ENCODE measurements at regions not wholly inside any gene's neighbourhood (a gene's known extent, or its start where the extent isn't known, plus 50 kb on each side); places are given as distances from the start of the nearest gene placed in this dataset.
A peak's percentile ranks its signal among the peaks of the same experiment; 100 is the strongest.
"Not testable (repeated sequence)": the region's sequence is repeated elsewhere in the genome, so short reads cannot be mapped to it uniquely, and the experiment has no call there.

DNA sequence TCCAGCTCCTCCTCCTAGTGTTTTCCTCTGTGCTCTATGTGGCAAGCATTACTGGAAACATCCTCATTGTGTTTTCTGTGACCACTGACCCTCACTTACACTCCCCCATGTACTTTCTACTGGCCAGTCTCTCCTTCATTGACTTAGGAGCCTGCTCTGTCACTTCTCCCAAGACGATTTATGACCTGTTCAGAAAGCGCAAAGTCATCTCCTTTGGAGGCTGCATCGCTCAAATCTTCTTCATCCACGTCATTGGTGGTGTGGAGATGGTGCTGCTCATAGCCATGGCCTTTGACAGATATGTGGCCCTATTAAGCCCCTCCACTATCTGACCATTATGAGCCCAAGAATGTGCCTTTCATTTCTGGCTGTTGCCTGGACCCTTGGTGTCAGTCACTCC lies 64.0 kb downstream of the OR4F15 start:
- DNase-seq, result not testable (repeated sequence)

DNA sequence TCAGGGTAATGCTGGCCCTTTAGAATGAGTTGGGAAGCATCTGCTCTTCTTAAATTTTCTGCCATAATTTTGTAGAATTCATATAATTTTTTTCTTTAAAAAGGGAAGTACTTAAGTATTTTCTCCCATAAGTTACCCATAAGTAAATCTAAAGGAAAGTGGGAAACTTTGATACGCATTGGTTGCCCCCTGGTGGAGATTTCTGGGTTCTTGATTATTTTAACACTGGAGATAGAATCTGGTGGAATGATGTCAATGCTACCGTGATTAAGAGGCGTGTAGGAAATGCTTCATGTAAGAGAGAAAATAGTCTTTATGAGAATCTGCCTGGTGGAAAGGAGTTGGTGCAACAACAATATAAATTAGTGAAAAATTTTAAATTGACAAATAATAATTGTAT lies 65.6 kb downstream of the OR4F15 start:
- DNase-seq, result not testable (repeated sequence)

DNA sequence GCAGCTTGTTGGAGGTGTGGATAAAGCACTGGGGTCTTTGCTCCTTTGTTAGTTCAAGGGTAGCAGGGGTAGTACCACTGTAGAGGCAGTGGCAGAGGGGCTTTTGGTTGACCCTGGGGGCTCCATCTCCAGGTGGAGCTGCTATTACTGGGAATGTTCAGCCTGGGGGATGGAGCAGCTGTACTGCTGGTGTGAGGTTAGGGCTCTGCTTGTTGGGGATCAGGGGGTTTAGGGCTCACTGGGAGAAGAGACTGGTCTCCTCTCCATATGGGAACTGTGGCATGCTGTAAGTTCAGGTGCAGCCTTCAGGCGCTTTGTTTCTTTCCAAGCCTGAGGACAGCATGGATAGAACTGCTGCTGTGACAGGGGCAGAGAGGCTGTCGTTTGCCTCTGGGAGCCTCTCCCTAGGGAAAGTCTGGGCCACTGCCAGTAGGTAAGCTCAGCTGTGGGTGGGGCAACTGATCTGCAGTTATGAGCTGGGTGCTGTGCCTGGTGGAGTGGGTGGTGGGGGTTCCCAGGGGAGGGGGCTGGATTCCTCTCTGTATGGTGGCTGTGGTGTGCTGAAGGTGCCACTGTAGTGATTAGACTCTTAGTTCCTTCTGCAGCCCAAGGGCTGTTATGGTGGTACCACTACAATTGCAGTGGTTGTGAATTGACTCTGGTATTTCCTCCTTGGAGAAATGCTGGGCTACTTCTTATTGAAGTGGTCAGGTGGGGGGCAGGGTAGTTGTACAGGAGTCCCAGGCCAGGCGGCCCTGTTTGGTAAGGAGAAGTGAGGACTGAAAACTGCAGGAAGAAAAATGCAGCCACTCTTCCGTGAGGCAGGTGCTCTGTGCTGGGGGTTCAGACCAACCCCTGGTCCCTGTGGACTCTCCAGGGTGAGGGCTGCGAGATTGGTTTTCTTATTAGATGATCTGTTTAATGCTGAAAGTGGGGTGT lies 100.6 kb downstream of the OR4F15 start:
- DNase-seq, result not testable (repeated sequence)

DNA sequence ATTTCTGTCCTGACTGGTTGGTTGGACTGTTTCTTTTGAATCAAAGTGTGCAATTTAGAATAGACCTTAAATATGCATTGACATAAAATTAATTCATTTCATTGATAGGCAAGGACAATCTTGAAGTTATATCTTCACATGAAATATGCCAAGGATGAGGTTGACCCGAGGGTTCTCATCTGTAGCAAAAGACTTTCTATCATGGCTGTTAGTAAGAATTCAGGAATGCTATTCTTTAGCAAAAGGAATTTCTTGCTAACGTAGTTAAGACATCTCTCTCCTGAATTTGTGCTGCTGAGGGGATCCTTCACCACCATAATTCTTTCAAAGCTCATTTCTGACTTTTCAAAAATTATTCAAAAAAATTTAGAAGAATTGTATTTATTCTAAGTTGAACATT lies 112.6 kb downstream of the OR4F15 start:
- not testable (repeated sequence) for DNase-seq

DNA sequence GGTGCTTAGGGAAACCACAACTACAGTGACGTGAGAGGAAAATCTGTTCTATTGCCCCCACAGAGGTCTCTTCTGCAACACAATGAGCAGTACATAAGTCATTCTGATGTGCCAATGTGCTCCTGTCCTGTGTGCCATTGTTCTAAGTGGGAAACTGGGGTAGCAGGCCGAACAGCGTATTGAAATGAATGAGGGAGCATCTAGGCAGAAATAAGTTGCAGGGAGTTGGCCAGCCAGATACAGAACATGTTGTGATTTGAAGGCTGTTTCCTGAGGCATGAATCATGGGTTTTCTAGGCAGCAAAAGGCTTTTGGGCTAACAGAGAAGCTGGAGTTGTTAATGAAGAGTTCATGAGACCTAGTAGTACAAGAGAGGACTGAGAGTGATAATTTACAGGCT lies 122.5 kb downstream of the OR4F15 start:
- DNase-seq, result not testable (repeated sequence)

DNA sequence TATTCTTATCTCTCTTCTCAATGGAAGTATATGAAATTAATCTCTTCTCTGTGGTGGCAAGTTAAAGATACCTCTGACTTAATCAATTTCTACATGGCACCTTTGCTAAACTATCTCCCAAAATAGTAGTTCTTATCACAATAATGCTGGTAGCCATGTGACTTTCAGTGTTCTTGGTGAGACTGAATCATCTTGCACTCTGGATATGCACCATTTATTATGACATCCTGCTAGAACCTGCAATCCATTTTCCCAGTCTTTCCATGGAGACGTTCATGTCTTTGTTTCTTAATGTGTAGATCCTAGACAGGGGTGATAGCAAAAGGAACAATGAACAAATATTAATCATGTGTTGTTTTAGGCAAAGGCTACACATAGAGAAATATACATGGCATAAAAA lies 125.4 kb downstream of the OR4F15 start:
- not testable (repeated sequence) for DNase-seq

DNA sequence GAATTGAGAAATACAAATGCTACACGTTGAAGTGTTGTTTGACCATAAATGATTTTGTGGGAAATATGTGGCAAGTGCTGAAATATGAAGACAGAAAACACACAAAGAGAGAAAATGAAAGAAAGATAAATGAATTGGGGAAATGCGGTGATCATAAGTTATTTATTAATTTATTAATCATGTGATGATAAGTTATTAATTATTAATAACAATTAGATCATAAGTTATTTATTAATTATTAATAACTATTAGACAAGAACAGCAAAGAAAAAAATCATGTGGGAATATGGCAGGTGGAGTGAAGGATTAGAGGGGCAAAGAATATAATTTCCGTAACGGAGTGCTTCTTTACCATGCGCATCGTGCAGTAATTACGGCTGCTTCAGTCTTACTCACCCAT lies 126.6 kb downstream of the OR4F15 start:
- DNase-seq, result not testable (repeated sequence)

DNA sequence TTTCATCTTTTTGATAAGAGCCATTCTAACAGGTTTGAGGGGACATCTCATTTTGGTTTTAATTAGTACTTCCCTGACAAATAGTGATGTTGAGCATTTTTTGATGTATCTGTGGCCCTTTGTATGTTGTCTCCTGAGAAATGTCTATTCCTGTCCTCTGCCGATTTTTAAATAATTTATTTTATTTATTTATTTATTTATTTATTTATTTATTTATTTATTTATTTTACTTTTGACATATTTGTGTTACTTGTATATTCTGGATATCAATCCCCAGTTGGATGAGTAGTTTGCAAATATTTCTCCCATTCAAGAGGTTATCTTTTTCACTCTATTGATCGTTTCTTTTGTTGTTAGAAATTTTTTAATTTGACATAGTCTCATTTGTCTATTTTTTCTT lies 133.9 kb downstream of the OR4F15 start:
- not testable (repeated sequence) for DNase-seq

DNA sequence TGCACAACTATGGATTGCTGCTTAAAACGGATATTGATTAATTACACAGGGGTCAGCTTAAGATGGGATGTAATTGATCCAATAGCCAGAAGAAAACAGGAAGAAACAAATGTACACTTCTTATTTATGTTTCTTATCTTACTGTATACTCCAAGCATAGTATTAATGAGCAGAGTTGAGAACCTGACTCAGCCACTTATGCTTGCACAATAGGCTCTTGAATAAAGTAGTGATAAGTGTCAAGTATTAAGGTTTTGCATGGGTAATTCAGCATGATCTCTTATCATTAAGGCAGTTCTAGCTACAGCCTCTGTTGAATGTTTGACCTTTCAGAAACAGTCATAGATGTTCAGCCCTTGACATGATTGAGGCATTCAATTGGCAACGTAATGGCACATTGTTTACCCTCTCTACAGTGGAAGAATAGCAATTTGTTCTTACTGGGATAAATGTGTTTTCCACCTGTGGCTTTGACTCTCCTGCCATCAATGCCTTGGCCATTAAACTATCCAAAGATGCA lies 136.5 kb downstream of the OR4F15 start:
- DNase-seq, result not testable (repeated sequence)

DNA sequence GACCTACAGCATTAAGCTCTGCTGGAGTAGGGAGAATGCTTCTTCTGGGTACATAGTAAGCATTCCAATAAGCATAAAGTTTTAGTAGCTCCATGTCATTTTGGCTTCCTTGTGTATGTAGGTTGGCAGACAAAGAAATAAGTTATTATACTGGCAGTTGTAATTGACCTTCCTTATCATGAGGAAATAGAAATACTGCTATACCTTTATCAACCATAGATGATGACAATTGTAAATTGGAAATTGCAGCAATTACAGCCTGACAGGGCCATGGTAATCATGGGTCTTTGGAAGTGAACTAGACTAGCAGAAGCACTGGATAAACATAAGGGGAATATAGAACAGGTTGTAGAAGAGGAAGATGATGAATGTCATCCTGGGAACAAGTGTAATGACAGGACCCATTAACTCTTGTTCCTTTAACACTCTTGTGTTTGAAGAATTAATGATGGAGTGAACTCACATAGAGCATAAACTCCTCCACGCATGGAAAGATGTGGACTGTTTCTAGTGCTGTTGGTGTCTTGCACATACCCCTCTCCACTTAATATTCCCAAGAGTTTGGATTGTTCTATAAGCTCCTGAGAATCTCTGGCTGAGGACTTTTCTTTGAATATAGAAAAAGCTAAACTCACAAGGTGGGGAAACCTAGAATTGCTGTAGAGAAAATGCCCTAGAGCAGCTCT lies 137.5 kb downstream of the OR4F15 start:
- not testable (repeated sequence) for DNase-seq

DNA sequence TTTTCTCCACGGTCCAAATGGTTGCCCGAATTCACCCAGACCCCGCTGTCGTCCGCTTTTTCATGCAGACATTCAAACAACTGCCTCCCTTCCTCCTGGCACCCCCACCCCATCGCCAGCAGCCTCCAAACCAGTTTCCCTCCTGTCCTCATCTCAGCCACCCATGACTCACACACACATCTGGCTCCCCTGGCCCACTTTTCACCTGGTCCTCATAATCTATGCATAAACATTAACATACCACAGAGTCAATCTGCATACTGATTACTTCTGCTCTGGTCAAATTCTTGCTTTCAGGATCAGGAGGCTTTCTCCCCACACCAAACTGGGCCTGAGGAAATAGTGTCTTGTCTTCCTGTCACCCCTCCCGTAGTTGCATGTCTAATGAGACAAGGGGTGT lies 142.0 kb downstream of the OR4F15 start:
- not testable (repeated sequence) for DNase-seq

DNA sequence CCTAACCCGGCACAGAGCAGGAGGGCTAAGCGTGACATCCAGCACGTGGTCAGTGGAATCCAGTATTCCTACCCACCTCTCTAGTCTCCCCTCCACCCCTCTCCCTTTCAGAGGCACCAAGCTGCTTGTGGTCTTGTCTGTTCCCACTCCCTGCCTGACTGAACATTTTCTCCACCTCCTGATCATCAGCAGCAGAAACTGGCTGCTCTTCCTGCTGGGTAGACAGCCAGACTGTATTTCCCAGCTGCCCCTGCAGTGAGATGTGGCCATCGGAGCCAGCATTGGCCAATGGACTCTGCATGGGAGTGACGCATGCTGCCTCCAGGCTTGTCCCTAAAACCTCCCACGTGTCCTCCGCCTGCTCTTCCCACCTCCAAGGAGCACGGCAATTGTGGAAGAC lies 143.8 kb downstream of the OR4F15 start:
- not testable (repeated sequence) for DNase-seq

DNA sequence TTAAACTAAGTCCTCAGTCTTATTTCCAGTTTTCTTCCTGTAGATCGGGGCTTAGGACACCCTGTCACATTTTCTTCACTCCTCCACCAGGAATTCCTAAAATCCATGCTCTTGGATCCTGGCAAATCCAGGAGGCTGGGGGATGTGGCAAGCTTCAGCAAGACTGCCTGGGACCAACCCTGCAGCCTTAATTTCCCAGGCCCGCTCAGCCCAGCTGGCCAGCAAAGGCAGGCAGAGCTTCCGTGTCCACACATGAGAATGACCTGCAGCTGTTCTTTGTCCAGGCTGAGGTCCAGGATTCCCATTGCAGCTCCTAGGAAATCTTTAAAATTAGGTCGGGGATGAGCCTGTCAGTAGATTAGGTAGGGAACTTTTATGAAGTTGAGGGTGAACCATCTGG lies 146.7 kb downstream of the OR4F15 start:
- DNase-seq, result not testable (repeated sequence)

DNA sequence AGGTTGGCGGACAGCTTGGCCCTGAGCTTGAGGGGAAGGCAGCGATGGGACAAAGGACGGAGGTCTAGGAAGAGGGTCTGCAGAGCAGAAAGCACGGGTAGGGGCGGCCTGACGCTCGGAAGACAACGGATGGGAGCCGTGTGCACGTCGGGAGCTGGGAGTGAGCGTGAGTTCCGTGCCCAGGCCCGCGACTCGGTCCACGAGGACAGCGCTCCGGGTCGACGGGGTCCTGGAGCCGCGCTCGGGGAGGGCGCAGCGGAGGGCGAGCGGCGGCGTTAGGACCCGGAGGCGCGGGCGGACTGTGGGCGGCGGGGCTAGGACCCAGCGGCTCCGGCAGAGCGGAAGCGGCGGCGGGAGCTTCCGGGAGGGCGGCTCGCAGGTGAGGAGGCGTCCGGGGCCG lies 149.3 kb downstream of the OR4F15 start:
- not testable (repeated sequence) for DNase-seq

DNA sequence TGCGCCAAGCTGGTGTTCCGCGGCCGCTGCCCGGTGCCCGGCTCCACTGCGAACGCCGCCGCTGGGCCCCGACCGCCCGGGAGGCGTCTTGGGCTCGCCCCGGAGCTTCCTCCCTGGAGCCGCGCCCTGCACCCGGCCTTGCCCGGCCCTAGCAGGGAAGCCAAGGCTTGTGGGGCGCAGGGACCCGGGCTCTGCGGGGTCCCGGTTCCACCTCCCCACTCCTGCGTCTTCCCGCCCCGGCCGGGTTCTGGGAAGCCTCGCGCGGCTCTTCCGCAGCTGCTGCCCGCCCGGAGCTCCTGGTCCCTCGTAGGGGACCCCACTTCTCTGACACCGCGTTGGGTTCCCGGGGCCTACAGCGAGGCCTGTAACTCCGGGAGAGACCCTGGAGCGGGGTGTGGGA lies 149.8 kb downstream of the OR4F15 start:
- not testable (repeated sequence) for DNase-seq

DNA sequence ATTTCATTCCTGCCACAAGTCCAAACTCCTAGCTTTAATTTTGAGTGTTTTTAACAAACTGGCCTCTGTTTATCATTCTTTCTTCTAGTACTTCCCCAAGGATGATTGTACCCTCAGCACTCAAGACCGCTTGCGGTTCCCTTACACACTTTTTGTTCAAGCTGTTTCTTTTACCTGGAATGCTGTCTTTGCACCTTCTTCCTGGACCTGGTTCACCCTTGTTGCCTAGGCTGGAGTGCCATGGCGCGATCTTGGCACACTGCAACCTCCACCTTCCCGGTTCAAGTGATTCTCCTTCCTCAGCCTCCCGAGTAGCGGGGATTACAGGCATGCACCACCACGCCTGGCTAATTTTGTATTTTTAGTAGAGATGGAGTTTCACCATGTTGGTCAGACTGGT lies 151.7 kb downstream of the OR4F15 start:
- DNase-seq, result not testable (repeated sequence)

DNA sequence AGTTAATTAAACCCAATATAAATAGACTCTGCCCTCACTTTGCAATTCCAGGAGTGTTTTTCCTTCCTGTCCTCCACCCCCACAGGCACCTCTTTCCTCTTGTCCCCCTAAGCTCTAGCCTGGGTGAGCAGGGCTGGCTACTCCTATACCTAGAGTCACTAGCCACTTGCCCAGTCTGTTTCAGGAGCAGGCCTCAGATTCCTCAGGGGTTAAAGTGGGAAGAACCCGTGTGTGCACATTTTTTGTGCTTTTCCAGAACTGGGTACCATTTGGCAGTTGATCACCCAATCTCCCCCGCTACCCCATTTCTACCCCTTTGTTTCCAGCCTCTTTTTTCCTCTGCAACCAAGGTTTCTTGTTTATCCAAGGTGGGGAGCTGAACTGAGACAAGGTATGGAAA lies 153.4 kb downstream of the OR4F15 start:
- DNase-seq, result not testable (repeated sequence)

DNA sequence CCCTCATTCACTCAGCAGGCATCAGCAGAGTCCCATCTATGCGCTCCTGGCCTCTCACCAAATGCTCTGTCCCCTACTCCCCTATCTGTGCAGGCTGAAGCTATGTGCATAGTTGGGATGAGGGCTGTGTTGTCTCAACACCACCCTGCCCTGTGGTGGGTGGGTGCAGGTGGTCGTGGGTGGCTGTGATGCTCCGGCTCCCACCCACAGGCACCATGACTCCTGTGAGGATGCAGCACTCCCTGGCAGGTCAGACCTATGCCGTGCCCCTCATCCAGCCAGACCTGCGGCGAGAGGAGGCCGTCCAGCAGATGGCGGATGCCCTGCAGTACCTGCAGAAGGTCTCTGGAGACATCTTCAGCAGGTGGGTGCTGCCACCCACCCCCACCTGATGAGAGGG lies 153.9 kb downstream of the OR4F15 start:
- DNase-seq, result not testable (repeated sequence)

DNA sequence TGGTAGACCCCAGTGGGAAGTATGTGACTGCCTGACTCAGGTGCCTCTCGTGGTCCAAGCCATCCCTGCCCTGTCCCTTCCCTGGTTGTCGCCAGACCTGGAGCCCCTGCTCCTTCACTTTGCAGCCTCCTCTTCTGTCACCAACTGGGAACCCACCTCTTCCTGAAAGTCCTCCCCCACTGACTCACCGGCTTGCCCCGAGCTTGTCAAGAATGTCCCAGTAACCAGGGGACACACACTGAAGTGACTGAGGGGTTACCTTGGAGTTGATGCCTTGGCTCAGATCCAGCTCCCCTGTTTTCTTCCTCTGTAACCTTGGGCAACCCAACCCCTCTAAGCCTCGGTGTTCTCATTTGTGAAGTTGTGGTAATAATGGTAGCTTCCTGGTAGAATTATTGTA lies 155.4 kb downstream of the OR4F15 start:
- DNase-seq, result not testable (repeated sequence)

DNA sequence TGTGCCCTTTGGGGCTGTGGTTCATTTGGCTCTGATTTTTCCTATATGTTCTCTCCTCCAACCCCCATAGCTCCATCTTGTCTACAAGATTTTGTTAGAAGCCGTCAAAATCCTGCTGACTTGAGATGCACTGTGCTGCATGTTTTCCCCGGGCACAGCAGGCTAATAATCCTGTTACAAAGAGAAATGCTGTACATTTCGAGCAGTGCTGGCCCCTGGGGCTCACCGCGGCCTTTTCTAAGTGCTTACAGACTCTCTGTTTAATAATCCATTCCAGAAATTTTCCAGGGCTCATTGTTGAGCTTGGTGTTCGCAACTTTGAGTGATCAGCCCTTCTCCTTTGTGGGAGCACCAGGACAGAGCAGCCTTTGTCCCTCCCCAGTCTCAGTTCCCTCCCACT lies 158.6 kb downstream of the OR4F15 start:
- DNase-seq, result not testable (repeated sequence)

DNA sequence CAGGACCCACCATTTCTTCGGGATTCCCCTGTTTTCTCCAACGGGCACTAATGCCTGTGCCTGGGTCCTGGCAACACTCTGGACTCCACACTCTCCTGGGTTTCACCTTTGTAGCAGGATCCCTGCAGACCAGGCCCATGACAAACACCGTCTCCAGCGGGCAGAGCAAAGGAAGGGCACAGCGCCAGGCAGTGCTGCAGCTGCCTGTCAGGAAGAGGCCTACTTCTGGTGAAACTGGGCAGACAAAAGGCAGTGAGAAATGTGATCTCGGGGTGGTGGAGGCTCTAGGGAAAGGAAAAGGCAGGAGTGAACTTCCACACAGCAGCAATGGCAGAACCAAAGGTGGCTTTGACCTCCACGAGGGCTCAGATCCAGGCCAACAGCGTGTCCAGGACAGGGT lies 165.3 kb downstream of the OR4F15 start:
- not testable (repeated sequence) for DNase-seq

DNA sequence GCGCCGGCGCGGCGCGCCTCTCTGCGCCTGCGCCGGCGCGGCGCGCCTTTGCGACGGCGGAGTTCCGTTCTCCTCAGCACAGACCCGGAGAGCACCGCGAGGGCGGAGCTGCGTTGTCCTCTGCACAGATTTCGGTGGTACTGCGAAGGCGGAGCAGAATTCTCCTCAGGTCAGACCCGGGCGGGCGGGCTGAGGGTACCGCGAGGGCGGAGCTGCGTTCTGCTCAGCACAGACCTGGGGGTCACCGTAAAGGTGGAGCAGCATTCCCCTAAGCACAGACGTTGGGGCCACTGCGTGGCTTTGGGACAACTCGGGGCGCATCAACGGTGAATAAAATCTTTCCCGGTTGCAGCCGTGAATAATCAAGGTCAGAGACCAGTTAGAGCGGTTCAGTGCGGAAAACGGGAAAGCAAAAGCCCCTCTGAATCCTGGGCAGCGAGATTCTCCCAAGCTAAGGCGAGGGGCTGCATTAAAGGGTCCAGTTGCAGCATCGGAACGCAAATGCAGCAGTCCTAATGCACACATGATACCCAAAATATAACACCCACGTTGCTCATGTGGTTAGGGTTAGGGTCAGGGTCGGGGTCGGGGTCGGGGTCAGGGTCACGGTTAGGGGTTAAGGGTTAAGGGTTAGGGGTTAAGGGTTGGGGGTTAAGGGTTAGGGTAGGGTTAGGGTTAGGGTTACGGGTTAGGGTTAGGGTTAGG lies 168.4 kb downstream of the OR4F15 start:
- DNase-seq, result peak; percentile 60
